K562 (cell line): ENCODE measurements at regions not wholly inside any gene's neighbourhood (a gene's known extent, or its start where the extent isn't known, plus 50 kb on each side); places are given as distances from the start of the nearest gene placed in this dataset.

Experiments
- ATAC-seq: fragments of 200-7000 bp; cut with Tn5 transposase; 3 replicates; pipeline ENCODE4 v1.9.1; 2020; ENCODE audit warnings: moderate library complexity
- BruUV-seq: library from RNA; stranded (reverse); fragments of 400-500 nt; replicated peaks from 2 replicates; lab custom pipeline; 2021; lab: Mats Ljungman, UMichigan
- CTCF ChIA-PET: fragments of 300-600 bp; formaldehyde crosslinking; extraction: SDS; loops from one replicate; lab custom pipeline; 2021; ENCODE audit warnings: low intra/inter-chr PET ratio; lab: Yijun Ruan, JAX
- POLR2A ChIA-PET: fragments of 300-600, 350-650 bp; sonication (Branson Sonifier 250); formaldehyde crosslinking; extraction: SDS; loops from one replicate; lab custom pipeline; 2021; ENCODE audit warnings: antibody characterized with exemption, inconsistent platforms; lab: Yijun Ruan, JAX
- DNase-seq, 4 experiments: peaks; one replicate each; pipeline versions ENCODE4 v3.0.0 to v3.0.0-alpha.2; 2011 to 2018; ENCODE audit warnings: low spot score in 3 of 4, mixed read lengths in 3 of 4; ENCODE audit errors: extremely low read depth in 1 of 4
- FAIRE-seq: peaks from 2 replicates; lab custom pipeline; 2011; peaks lifted over from hg19 to GRCh38; lab: Jason Lieb, UNC
- H2AFZ ChIP-seq: 2 replicates; pipeline ENCODE4 v1.6.0; 2011; ENCODE audit warnings: low read depth, low read length, control low read depth, inconsistent platforms
- H3K27ac ChIP-seq: fragments of 200-600 bp; 3 replicates; pipeline ENCODE4 v1.8.0; 2011; ENCODE audit warnings: low read depth, mild to moderate bottlenecking, control low read depth, inconsistent platforms, low read length, moderate library complexity, mixed read lengths; ENCODE audit errors: extremely low read depth
- H3K27me3 ChIP-seq, 2 experiments: fragments of 300-600 bp in 1 of 2; 2 replicates in 1 of 2; 3 replicates in 1 of 2; pipeline versions ENCODE4 v1.6.0 to v1.8.0; 2011; ENCODE audit warnings: inconsistent platforms in 2 of 2, low read length in 2 of 2, mild to moderate bottlenecking in 1 of 2, mixed read lengths in 1 of 2, moderate library complexity in 1 of 2; ENCODE audit not compliant: control insufficient read depth in 2 of 2, insufficient read depth in 2 of 2
- H3K36me3 ChIP-seq: fragments of 300-600 bp; 3 replicates; pipeline ENCODE4 v1.8.0; 2011; ENCODE audit warnings: mild to moderate bottlenecking, low read length, inconsistent platforms; ENCODE audit not compliant: control insufficient read depth, insufficient read depth
- H3K4me1 ChIP-seq, 2 experiments: fragments of 200-600 bp in 1 of 2; replicated peaks in 1 of 2; 2 replicates in 1 of 2; 3 replicates in 1 of 2; pipeline versions ENCODE4 v1.5.1 to v1.8.0; 2011; ENCODE audit warnings: inconsistent platforms in 2 of 2, low read length in 2 of 2, mild to moderate bottlenecking in 1 of 2, mixed read lengths in 1 of 2, moderate library complexity in 1 of 2; ENCODE audit not compliant: control insufficient read depth in 2 of 2, insufficient read depth in 2 of 2
- H3K4me2 ChIP-seq: 2 replicates; pipeline ENCODE4 v1.6.1; 2011; ENCODE audit warnings: low read length, control low read depth, inconsistent platforms, mixed read lengths; ENCODE audit not compliant: insufficient read depth
- H3K4me3 ChIP-seq: fragments of 200-600 bp; sonication (generic), shearing (Covaris generic); 2 replicates; pipeline ENCODE4 v1.5.1; 2016; ENCODE audit warnings: control low read depth, inconsistent platforms
- H3K79me2 ChIP-seq: fragments of 200-600 bp; 3 replicates; pipeline ENCODE4 v1.8.0; 2011; ENCODE audit warnings: low read length, inconsistent platforms; ENCODE audit not compliant: control insufficient read depth, insufficient read depth
- H3K9ac ChIP-seq, 2 experiments: 2 replicates each; pipeline versions ENCODE4 v1.6.0 to v1.6.1; 2011; ENCODE audit warnings: low read depth in 2 of 2, low read length in 2 of 2, control low read depth in 1 of 2, inconsistent platforms in 1 of 2, mild to moderate bottlenecking in 1 of 2, mixed read lengths in 1 of 2; ENCODE audit not compliant: insufficient read depth in 1 of 2
- H3K9me1 ChIP-seq: one replicate; pipeline ENCODE4 v1.6.0; 2011; ENCODE audit warnings: inconsistent platforms, mild to moderate bottlenecking, low read length, moderate library complexity; ENCODE audit not compliant: control insufficient read depth, insufficient read depth
- H3K9me3 ChIP-seq: replicated peaks from 2 replicates; pipeline ENCODE4 v1.5.1; 2011; ENCODE audit warnings: low read depth, low read length, inconsistent platforms; ENCODE audit not compliant: control insufficient read depth, insufficient read depth
- H4K20me1 ChIP-seq: replicated peaks from 2 replicates; pipeline ENCODE4 v1.6.1; 2011; ENCODE audit warnings: low read length, inconsistent platforms, mixed read lengths; ENCODE audit not compliant: control insufficient read depth, insufficient read depth
- ATF2 ChIP-seq: sonication (generic); formaldehyde crosslinking; IDR thresholded peaks from 2 replicates; pipeline ENCODE4 v1.8.1; 2022; ENCODE audit warnings: missing genetic modification reagents
- BMI1 ChIP-seq: fragments of 150-350 bp; IDR thresholded peaks from 2 replicates; pipeline ENCODE4 v1.6.1; 2014; ENCODE audit warnings: low read length
- NFE2 ChIP-seq: IDR thresholded peaks from 2 replicates; pipeline ENCODE4 v1.6.1; 2014; ENCODE audit warnings: antibody characterized with exemption, low read depth
- SP1 ChIP-seq: sonication (generic); formaldehyde crosslinking; IDR thresholded peaks from 2 replicates; pipeline ENCODE4 v1.8.1; 2022; ENCODE audit warnings: mild to moderate bottlenecking, missing genetic modification reagents
- SREBF1 ChIP-seq: fragments of 150-350 bp; IDR thresholded peaks from 2 replicates; pipeline ENCODE4 v1.6.1; 2014; ENCODE audit warnings: antibody characterized with exemption, low read depth, low read length, borderline replicate concordance
- ZBTB1 ChIP-seq: sonication (generic); formaldehyde crosslinking; IDR thresholded peaks from 2 replicates; pipeline ENCODE4 v1.8.1; 2023; ENCODE audit warnings: missing genetic modification reagents, low read depth, mild to moderate bottlenecking, borderline replicate concordance
- ZNF124 ChIP-seq: sonication (generic); formaldehyde crosslinking; IDR thresholded peaks from 2 replicates; pipeline ENCODE4 v1.8.1; 2022; ENCODE audit warnings: missing genetic modification reagents
- ZNF316 ChIP-seq: fragments of 450-650 bp; IDR thresholded peaks from 2 replicates; pipeline ENCODE4 v1.6.1; 2016
- ZNF512 ChIP-seq: IDR thresholded peaks from 2 replicates; pipeline ENCODE4 v1.6.1; 2016; ENCODE audit warnings: missing genetic modification characterization, missing compliant biosample characterization
- ZNF561 ChIP-seq: fragments of 450-650 bp; formaldehyde crosslinking; conservative IDR thresholded peaks from 2 replicates; pipeline ENCODE4 v1.4.0; 2020; ENCODE audit warnings: mild to moderate bottlenecking, moderate library complexity
- WGBS: fragments of 100-300 bp; shearing (Covaris generic); methylation state at CpG from one replicate; pipeline ENCODE4 v1.1.6; 2016; ENCODE audit warnings: low coverage, mixed read lengths; ENCODE audit not compliant: insufficient coverage; ENCODE audit errors: missing lambda C conversion rate; 5-methylcytosine and 5-hydroxymethylcytosine counted together
- in situ Hi-C: fragments of 300-500 bp; cut with MboI; formaldehyde crosslinking; loops from 4 replicates; pipeline ENCODE4 v1.15.0; 2018; ENCODE audit warnings: inconsistent platforms, mixed read lengths
- intact Hi-C: fragments of 100-400 bp; cut with micrococcal nuclease; formaldehyde crosslinking; loops from 2 replicates; pipeline ENCODE4 v1.14.2; 2022
- TF ChIP-seq, protein P1 (sequence below): fragments of 150-350 bp; conservative IDR thresholded peaks from 2 replicates; pipeline ENCODE4 v1.6.1; 2014; ENCODE audit warnings: low read length
- TF ChIP-seq, protein P2 (sequence below): fragments of 450-650 bp; IDR thresholded peaks from one replicate; pipeline ENCODE4 v1.6.1; 2018; ENCODE audit warnings: mild to moderate bottlenecking, moderate library complexity; ENCODE audit not compliant: partially characterized antibody
- TF ChIP-seq, protein P3 (sequence below): fragments of 250-450 bp; sonication (Bioruptor Pico); IDR thresholded peaks from 2 replicates; pipeline ENCODE4 v1.8.0; 2021; ENCODE audit warnings: moderate library complexity, mild to moderate bottlenecking, inconsistent platforms

- DNase-seq (no peak), ATAC-seq (no peak), FAIRE-seq (no peak)
- H3K4me1 ChIP-seq = no peaks in the 10 kb centered on the region
- no peaks in the 10 kb centered on the region for H4K20me1 ChIP-seq
- H2AFZ ChIP-seq = no peak overlapping the region
- no peak overlapping the region for H3K4me3 ChIP-seq
- H3K9me1 ChIP-seq = no peaks in the 10 kb centered on the region
- no peaks in the 10 kb centered on the region for H3K79me2 ChIP-seq
- BruUV-seq = no TSS peak
- no peaks in the 10 kb centered on the region for H3K36me3 ChIP-seq
- intact Hi-C loops = no loop called here
- ChIA-PET POLR2A (no interaction called here), CTCF (no interaction called here)
- H3K4me2 ChIP-seq = no peak overlapping the region
- no peaks in the 10 kb centered on the region for H3K9me3 ChIP-seq
- H3K27ac ChIP-seq = no peak overlapping the region
- H3K27me3 ChIP-seq = 0 out of 5 replicates have a peak, but pooled peaks cover 0 to 3% of the 10 kb centered on the region in 2 experiments
- no peak overlapping the region for H3K9ac ChIP-seq
- 0% methylated on average over 2 of the region's 2 CpGs for WGBS
- in situ Hi-C loops = no loop called here
- TF ChIP-seq ZBTB1 = no peak
- TF ChIP-seq, protein P1, sequence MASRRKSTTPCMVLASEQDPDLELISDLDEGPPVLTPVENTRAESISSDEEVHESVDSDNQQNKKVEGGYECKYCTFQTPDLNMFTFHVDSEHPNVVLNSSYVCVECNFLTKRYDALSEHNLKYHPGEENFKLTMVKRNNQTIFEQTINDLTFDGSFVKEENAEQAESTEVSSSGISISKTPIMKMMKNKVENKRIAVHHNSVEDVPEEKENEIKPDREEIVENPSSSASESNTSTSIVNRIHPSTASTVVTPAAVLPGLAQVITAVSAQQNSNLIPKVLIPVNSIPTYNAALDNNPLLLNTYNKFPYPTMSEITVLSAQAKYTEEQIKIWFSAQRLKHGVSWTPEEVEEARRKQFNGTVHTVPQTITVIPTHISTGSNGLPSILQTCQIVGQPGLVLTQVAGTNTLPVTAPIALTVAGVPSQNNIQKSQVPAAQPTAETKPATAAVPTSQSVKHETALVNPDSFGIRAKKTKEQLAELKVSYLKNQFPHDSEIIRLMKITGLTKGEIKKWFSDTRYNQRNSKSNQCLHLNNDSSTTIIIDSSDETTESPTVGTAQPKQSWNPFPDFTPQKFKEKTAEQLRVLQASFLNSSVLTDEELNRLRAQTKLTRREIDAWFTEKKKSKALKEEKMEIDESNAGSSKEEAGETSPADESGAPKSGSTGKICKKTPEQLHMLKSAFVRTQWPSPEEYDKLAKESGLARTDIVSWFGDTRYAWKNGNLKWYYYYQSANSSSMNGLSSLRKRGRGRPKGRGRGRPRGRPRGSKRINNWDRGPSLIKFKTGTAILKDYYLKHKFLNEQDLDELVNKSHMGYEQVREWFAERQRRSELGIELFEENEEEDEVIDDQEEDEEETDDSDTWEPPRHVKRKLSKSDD = no peak
- no peak for TF ChIP-seq SREBF1
- TF ChIP-seq ZNF316 = no peak
- no peak for TF ChIP-seq ATF2
- no peak for TF ChIP-seq SP1
- TF ChIP-seq ZNF512 (tag) = no peak
- TF ChIP-seq NFE2 = no peak
- TF ChIP-seq ZNF561 (CRISPR knock-in tag) = no peak
- TF ChIP-seq ZNF124 (CRISPR knock-in tag) = no peak
- no peak for TF ChIP-seq BMI1
- TF ChIP-seq, protein P2, sequence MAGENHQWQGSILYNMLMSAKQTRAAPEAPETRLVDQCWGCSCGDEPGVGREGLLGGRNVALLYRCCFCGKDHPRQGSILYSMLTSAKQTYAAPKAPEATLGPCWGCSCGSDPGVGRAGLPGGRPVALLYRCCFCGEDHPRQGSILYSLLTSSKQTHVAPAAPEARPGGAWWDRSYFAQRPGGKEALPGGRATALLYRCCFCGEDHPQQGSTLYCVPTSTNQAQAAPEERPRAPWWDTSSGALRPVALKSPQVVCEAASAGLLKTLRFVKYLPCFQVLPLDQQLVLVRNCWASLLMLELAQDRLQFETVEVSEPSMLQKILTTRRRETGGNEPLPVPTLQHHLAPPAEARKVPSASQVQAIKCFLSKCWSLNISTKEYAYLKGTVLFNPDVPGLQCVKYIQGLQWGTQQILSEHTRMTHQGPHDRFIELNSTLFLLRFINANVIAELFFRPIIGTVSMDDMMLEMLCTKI = no peak
- TF ChIP-seq, protein P3, sequence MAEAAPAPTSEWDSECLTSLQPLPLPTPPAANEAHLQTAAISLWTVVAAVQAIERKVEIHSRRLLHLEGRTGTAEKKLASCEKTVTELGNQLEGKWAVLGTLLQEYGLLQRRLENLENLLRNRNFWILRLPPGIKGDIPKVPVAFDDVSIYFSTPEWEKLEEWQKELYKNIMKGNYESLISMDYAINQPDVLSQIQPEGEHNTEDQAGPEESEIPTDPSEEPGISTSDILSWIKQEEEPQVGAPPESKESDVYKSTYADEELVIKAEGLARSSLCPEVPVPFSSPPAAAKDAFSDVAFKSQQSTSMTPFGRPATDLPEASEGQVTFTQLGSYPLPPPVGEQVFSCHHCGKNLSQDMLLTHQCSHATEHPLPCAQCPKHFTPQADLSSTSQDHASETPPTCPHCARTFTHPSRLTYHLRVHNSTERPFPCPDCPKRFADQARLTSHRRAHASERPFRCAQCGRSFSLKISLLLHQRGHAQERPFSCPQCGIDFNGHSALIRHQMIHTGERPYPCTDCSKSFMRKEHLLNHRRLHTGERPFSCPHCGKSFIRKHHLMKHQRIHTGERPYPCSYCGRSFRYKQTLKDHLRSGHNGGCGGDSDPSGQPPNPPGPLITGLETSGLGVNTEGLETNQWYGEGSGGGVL (CRISPR knock-in tag) = no peak
Measured at GRCh38 chr4:41852229-41852628, 83.0 kb upstream of the TMEM33 start.
